Brain microvascular endothelial cell (primary cell): ENCODE measurements at regions not wholly inside any gene's neighbourhood (a gene's known extent, or its start where the extent isn't known, plus 50 kb on each side); places are given as distances from the start of the nearest gene placed in this dataset.

ENCODE experiments used
- DNase-seq: peaks from one replicate; pipeline ENCODE4 v3.0.0-alpha.2; 2020
- H3K27ac ChIP-seq: fragments of 250-450 bp; sonication (Bioruptor Pico); 2 replicates; pipeline ENCODE4 v1.5.1; 2020; ENCODE audit warnings: mild to moderate bottlenecking, moderate library complexity
- H3K27me3 ChIP-seq: fragments of 250-450 bp; sonication (Bioruptor Pico); replicated peaks from 2 replicates; pipeline ENCODE4 v1.5.1; 2020; ENCODE audit warnings: mild to moderate bottlenecking
- H3K36me3 ChIP-seq: fragments of 250-450 bp; sonication (Bioruptor Pico); replicated peaks from 2 replicates; pipeline ENCODE4 v1.5.1; 2020; ENCODE audit warnings: mild to moderate bottlenecking
- H3K4me3 ChIP-seq: 2 replicates; pipeline ENCODE4 v1.5.1; 2011; ENCODE audit warnings: low read depth, mild to moderate bottlenecking, control low read depth, low read length, moderate library complexity
- CTCF ChIP-seq: IDR thresholded peaks from 2 replicates; pipeline ENCODE4 v1.5.1; 2011; ENCODE audit warnings: low read depth, mild to moderate bottlenecking, moderate library complexity, low read length, control low read depth, inconsistent platforms; ENCODE audit errors: missing control alignments
- in situ Hi-C: cut with HindIII; loops from 2 replicates; pipeline ENCODE4 v1.10.0; 2017; ENCODE audit warnings: low sequenced_read_pairs, low pct_ligation_motif_present

GRCh38 chr7:15123901-15124300 lies 221.3 kb upstream of the DGKB start:
- no peaks in the 10 kb centered on the region for H3K27me3 ChIP-seq
- no peak for TF ChIP-seq CTCF
- H3K27ac ChIP-seq: no peak overlapping the region
- in situ Hi-C loops: no loop called here
- H3K36me3 ChIP-seq: no peaks in the 10 kb centered on the region
- H3K4me3 ChIP-seq: no peak overlapping the region
- DNase-seq: no peak

- no peak for TF ChIP-seq CTCF
- Histone ChIP-seq H3K27me3 (no peaks in the 10 kb centered on the region), H3K36me3 (no peaks in the 10 kb centered on the region), H3K4me3 (no peak overlapping the region), H3K27ac (no peak overlapping the region)
- no peak for DNase-seq
- in situ Hi-C loops: no loop called here
These were observed 211.2 kb upstream of the DGKB start for GRCh38 chr7:15113752-15114151.

GRCh38 chr7:15105711-15106110 lies 203.2 kb upstream of the DGKB start:
- in situ Hi-C loops: no loop called here
- no peak for TF ChIP-seq CTCF

GRCh38 chr7:15104411-15105092 lies 202.0 kb upstream of the DGKB start:
- DNase-seq: no peak
- in situ Hi-C loops: no loop called here
- no peak for TF ChIP-seq CTCF

More at GRCh38 chr7:15105711-15106110, 203.2 kb upstream of the DGKB start:
- Histone ChIP-seq H3K4me3 (no peak overlapping the region), H3K27me3 (no peaks in the 10 kb centered on the region), H3K36me3 (no peaks in the 10 kb centered on the region), H3K27ac (no peak overlapping the region)
- no peak for DNase-seq

GRCh38 chr7:15099074-15099473 lies 196.5 kb upstream of the DGKB start:
- Histone ChIP-seq H3K27me3 (no peaks in the 10 kb centered on the region), H3K36me3 (no peaks in the 10 kb centered on the region), H3K27ac (no peak overlapping the region), H3K4me3 (no peak overlapping the region)
- no peak for TF ChIP-seq CTCF
- in situ Hi-C loops: no loop called here
- DNase-seq: no peak

More at GRCh38 chr7:15104411-15105092, 202.0 kb upstream of the DGKB start:
- H3K27me3 ChIP-seq: no peaks in the 10 kb centered on the region
- H3K36me3 ChIP-seq: no peaks in the 10 kb centered on the region
- H3K4me3 ChIP-seq: no peak overlapping the region
- no peak overlapping the region for H3K27ac ChIP-seq

- no peak for DNase-seq
- TF ChIP-seq CTCF: no peak
- in situ Hi-C loops: no loop called here
- no peak overlapping the region for H3K4me3 ChIP-seq
- no peaks in the 10 kb centered on the region for H3K36me3 ChIP-seq
- no peaks in the 10 kb centered on the region for H3K27me3 ChIP-seq
- H3K27ac ChIP-seq: no peak overlapping the region
These were observed 194.3 kb upstream of the DGKB start for GRCh38 chr7:15096853-15097252.
